22Rv1 (cell line): ENCODE measurements at regions not wholly inside any gene's neighbourhood (a gene's known extent, or its start where the extent isn't known, plus 50 kb on each side); places are given as distances from the start of the nearest gene placed in this dataset.

ENCODE experiments used
- H3K27ac ChIP-seq: fragments of 450-650 bp; 2 replicates; pipeline ENCODE4 v1.5.1; 2017
- ZFX ChIP-seq: fragments of 450-650 bp; IDR thresholded peaks from 2 replicates; pipeline ENCODE4 v1.6.1; 2017; ENCODE audit warnings: antibody characterized with exemption, borderline replicate concordance
- TF ChIP-seq, protein P1 (sequence below): fragments of 450-650 bp; IDR thresholded peaks from 2 replicates; pipeline ENCODE4 v1.5.1; 2017; ENCODE audit warnings: mild to moderate bottlenecking

DNA sequence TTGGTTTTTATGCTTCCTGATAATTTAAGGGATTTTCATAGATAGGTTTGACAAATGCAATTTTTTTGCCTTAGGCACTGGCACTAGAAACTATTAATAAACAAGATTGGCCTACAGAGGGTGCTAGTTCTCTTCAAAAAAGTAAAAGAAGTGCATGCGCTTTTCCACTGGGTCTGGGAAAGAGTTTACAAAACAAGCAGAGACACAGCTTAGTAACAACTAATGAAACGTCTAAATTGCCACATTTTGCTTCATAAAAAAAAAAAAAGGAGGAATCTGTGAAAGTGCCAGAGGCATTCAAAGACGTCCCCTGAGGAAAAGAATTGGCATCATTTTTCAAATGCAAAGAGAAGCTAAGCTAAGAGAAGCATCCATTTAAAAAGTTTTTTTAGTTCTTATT, 58.3 kb upstream of the EEA1 start:
- no peak for TF ChIP-seq ZFX
- TF ChIP-seq, protein P1, sequence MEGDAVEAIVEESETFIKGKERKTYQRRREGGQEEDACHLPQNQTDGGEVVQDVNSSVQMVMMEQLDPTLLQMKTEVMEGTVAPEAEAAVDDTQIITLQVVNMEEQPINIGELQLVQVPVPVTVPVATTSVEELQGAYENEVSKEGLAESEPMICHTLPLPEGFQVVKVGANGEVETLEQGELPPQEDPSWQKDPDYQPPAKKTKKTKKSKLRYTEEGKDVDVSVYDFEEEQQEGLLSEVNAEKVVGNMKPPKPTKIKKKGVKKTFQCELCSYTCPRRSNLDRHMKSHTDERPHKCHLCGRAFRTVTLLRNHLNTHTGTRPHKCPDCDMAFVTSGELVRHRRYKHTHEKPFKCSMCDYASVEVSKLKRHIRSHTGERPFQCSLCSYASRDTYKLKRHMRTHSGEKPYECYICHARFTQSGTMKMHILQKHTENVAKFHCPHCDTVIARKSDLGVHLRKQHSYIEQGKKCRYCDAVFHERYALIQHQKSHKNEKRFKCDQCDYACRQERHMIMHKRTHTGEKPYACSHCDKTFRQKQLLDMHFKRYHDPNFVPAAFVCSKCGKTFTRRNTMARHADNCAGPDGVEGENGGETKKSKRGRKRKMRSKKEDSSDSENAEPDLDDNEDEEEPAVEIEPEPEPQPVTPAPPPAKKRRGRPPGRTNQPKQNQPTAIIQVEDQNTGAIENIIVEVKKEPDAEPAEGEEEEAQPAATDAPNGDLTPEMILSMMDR = peak; percentile 87
- H3K27ac ChIP-seq = no peak overlapping the region

GRCh38 chr12:92987846-92988621, 58.9 kb upstream of the EEA1 start:
- TF ChIP-seq, protein P1 = no peak
- no peak for TF ChIP-seq ZFX
- H3K27ac ChIP-seq = peak overlapping the region; percentile 17

DNA sequence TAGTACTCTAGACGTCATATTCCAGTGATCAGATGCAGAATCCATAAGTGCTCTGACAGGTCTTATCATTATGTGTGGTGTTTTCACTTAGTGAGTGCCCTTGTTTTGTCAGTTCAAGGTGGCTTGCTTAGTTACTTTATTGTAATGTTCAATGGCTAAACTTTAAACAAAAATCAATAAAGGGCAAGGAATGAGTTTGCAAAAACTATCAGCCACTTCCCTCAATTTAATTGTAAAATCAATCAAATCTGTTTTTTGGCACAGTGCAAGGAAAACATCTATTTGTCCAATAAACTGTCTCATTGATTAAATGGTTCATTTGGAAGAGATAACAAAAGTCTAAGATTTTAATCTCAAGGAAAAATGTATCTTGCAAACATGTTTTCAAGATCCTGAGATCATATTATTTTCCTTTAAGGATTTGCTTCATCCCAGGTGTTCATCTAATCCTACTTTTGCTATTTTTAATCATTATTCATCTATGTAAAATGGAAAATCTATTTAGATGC, 59.6 kb upstream of the EEA1 start:
- peak overlapping the region; percentile 17 for H3K27ac ChIP-seq
- TF ChIP-seq ZFX = no peak
- TF ChIP-seq, protein P1 = no peak

DNA sequence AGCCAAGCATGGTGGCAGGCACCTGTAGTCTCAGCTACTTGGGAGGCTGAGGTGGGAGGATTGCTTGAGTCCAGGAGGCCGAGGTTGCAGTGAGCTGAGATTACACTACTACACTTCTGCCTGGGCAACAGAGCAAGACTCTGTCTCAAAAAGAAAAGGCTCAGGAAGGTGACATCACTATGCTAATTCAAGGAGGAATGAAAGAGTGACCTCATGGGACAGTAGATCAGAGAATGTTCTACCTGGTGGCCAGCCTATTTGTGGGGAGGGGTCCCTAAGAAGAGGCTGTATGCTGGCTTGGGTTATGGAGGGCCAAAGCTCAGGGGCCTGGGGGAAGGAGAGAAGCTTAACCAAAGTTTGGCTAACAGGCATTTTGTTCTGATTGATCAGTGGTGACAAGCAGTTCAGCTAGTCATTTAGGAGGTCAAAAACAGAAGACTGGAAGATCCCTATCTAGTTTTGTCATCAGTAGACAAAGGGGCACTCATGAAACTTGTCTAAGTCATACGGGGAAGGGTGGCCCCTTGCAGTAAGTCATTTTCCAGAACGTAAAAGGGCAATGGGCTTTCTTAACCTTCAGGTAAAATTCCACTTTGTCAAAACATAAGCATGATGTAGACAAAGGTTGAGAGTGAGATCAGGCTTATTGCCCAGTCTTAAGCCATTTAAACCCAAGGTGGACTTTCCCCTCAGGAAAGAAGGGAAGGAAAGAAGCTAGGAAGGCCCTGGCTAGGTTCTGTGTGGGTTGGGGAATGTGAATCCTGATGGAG, 60.8 kb upstream of the EEA1 start:
- H3K27ac ChIP-seq = no peak overlapping the region
- TF ChIP-seq ZFX = no peak
- TF ChIP-seq, protein P1 = no peak

DNA sequence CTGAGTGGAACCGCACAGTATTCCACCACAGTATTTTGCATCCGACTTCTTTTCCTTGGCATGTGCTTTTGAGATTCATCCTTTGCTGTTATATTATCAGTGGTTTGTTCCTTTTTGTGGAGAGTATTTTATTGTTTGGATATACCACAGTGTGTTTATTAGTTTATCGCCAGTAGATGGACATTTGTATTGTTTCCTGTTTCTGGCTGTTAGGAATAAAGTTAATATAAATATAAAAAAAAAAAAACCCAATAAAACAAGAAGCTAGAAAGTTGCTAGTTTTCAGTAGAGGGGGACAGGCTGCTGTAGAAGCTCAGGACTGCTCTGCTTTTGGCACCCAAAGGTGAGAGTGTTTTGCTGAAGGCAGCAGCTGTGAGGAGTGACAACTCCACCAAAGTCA, 62.0 kb upstream of the EEA1 start:
- H3K27ac ChIP-seq = no peak overlapping the region
- TF ChIP-seq ZFX = no peak
- TF ChIP-seq, protein P1 = no peak

- H3K27ac ChIP-seq = no peak overlapping the region
- no peak for TF ChIP-seq ZFX
- TF ChIP-seq, protein P1 = no peak
Observed at GRCh38 chr12:92992041-92992440, 62.9 kb upstream of the EEA1 start.

DNA sequence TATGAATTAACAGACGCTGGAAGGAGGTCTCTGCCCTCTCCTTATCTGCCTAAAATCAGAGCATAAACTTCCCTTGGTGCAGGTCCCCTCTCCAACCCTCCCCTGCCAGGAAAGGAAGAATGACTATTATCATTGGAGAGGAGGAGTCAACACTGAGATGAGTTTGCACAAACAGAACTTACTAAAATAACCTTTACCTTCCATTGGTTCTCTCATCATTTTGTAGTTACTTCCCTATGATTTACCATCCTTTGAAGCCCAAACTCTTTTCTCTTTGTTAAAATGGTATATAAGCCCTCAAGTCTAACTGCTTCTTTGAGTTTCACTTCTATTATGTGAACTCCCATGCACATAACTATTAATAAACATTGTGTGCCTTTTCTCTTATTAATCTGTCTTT, 64.2 kb upstream of the EEA1 start:
- no peak overlapping the region for H3K27ac ChIP-seq
- TF ChIP-seq ZFX = no peak
- TF ChIP-seq, protein P1 = no peak
